ENCODE measurements at regions not wholly inside any gene's neighbourhood (a gene's known extent, or its start where the extent isn't known, plus 50 kb on each side); places are given as distances from the start of the nearest gene placed in this dataset.

- Histone ChIP-seq H3K4me1 (no peaks in the 10 kb centered on the region), H3K27me3 (no peaks in the 10 kb centered on the region), H3K4me3 (no peak overlapping the region), H3K27ac (no peak overlapping the region), H3K9me3 (no peaks in the 10 kb centered on the region), H3K36me3 (no peaks in the 10 kb centered on the region)
- TF ChIP-seq POLR2A (IDR thresholded peaks at IDR 0.05), result no peak
- TF ChIP-seq CTCF (IDR thresholded peaks at IDR 0.05 in 4 of 5, conservative IDR thresholded peaks at IDR 0.05 in 1 of 5), result no peak
- intact Hi-C loops (cut with DNase I; ENCODE audit: low total_unique reads) (no loop called here), in situ Hi-C loops (cut with MboI; ENCODE audit: low sequenced_read_pairs in 4 of 4) (no loop called here)
- ATAC-seq (no peak), DNase-seq (no peak)
These were observed 617.2 kb downstream of the NR2F1-AS1 start for GRCh38 chr5:92963800-92964199.

DNA sequence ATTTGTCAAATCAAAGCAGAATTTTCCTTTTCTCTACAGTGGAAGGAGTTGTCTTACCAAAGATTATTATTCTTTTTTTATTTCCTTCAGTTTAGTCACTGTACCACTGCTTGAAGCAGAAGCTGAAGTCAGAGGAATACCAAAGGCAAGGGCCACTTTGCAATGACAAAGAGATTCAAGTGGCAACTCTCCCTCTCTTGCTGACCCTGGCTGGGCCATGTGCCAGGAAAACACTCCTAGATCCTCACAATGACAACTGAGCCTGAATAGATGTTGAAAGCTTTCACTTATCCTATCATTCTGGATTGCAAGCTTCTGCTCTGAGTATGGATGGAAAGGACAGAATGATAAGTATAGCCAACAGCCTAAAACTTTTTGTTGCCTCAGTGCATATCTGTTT, 618.3 kb downstream of the NR2F1-AS1 start:
- Histone ChIP-seq H3K9me3 (no peaks in the 10 kb centered on the region), H3K4me3 (no peak overlapping the region), H3K36me3 (no peaks in the 10 kb centered on the region), H3K27ac (no peak overlapping the region), H3K4me1 (no peaks in the 10 kb centered on the region), H3K27me3 (no peaks in the 10 kb centered on the region)
- in situ Hi-C loops (cut with MboI; ENCODE audit: low sequenced_read_pairs in 4 of 4), result no loop called here
- TF ChIP-seq POLR2A (IDR thresholded peaks at IDR 0.05), result no peak
- TF ChIP-seq CTCF (IDR thresholded peaks at IDR 0.05 in 4 of 5, conservative IDR thresholded peaks at IDR 0.05 in 1 of 5), result no peak
- ATAC-seq (no peak), DNase-seq (no peak)
- intact Hi-C loops (cut with DNase I; ENCODE audit: low total_unique reads), result no loop called here

GRCh38 chr5:92956886-92957285, 624.1 kb downstream of the NR2F1-AS1 start:
- Histone ChIP-seq H3K27ac (no peak overlapping the region), H3K9me3 (no peaks in the 10 kb centered on the region), H3K36me3 (no peaks in the 10 kb centered on the region), H3K27me3 (no peaks in the 10 kb centered on the region), H3K4me3 (no peak overlapping the region), H3K4me1 (no peaks in the 10 kb centered on the region)
- no peak for TF ChIP-seq POLR2A (IDR thresholded peaks at IDR 0.05)
- TF ChIP-seq CTCF (IDR thresholded peaks at IDR 0.05 in 4 of 5, conservative IDR thresholded peaks at IDR 0.05 in 1 of 5), result no peak
- in situ Hi-C loops (cut with MboI; ENCODE audit: low sequenced_read_pairs in 4 of 4), result no loop called here
- intact Hi-C loops (cut with DNase I; ENCODE audit: low total_unique reads), result no loop called here
- ATAC-seq (no peak), DNase-seq (no peak)

- ATAC-seq (no peak), DNase-seq (no peak)
- Histone ChIP-seq H3K27ac (no peak overlapping the region), H3K36me3 (no peaks in the 10 kb centered on the region), H3K27me3 (no peaks in the 10 kb centered on the region), H3K4me1 (no peaks in the 10 kb centered on the region), H3K9me3 (no peaks in the 10 kb centered on the region), H3K4me3 (no peak overlapping the region)
- intact Hi-C loops (cut with DNase I; ENCODE audit: low total_unique reads), result no loop called here
- in situ Hi-C loops (cut with MboI; ENCODE audit: low sequenced_read_pairs in 4 of 4), result no loop called here
- TF ChIP-seq CTCF (IDR thresholded peaks at IDR 0.05 in 4 of 5, conservative IDR thresholded peaks at IDR 0.05 in 1 of 5) (no peak), POLR2A (IDR thresholded peaks at IDR 0.05) (no peak)
These were observed 628.8 kb downstream of the NR2F1-AS1 start for GRCh38 chr5:92952243-92952642.

GRCh38 chr5:92951746-92952145, 629.3 kb downstream of the NR2F1-AS1 start:
- Histone ChIP-seq H3K27ac (no peak overlapping the region), H3K4me1 (no peaks in the 10 kb centered on the region), H3K27me3 (no peaks in the 10 kb centered on the region), H3K9me3 (no peaks in the 10 kb centered on the region), H3K36me3 (no peaks in the 10 kb centered on the region), H3K4me3 (no peak overlapping the region)
- no peak for DNase-seq
- intact Hi-C loops (cut with DNase I; ENCODE audit: low total_unique reads), result no loop called here
- no peak for ATAC-seq
- no peak for TF ChIP-seq CTCF (IDR thresholded peaks at IDR 0.05 in 4 of 5, conservative IDR thresholded peaks at IDR 0.05 in 1 of 5)
- no peak for TF ChIP-seq POLR2A (IDR thresholded peaks at IDR 0.05)
- in situ Hi-C loops (cut with MboI; ENCODE audit: low sequenced_read_pairs in 4 of 4), result no loop called here
